A549 (cell line): ENCODE measurements at regions not wholly inside any gene's neighbourhood (a gene's known extent, or its start where the extent isn't known, plus 50 kb on each side); places are given as distances from the start of the nearest gene placed in this dataset.

Experiments
- CTCF ChIP-seq: fragments of >200 bp; sonication (Bioruptor Twin); formaldehyde crosslinking; IDR thresholded peaks from 3 replicates; pipeline ENCODE4 v1.5.1; 2016
- POLR2A ChIP-seq: IDR thresholded peaks from 2 replicates; pipeline ENCODE4 v1.6.1; 2012; ENCODE audit warnings: mild to moderate bottlenecking, low read length

GRCh38 chr2:5799348-5799747 lies 107.2 kb downstream of the SOX11 start:
- no peak for TF ChIP-seq POLR2A
- no peak for TF ChIP-seq CTCF
